K562 (cell line): ENCODE measurements at regions not wholly inside any gene's neighbourhood (a gene's known extent, or its start where the extent isn't known, plus 50 kb on each side); places are given as distances from the start of the nearest gene placed in this dataset.

Experiments
- ATAC-seq: fragments of 200-7000 bp; cut with Tn5 transposase; 3 replicates; pipeline ENCODE4 v1.9.1; 2020; ENCODE audit warnings: moderate library complexity
- BruUV-seq: library from RNA; stranded (reverse); fragments of 400-500 nt; replicated peaks from 2 replicates; lab custom pipeline; 2021; lab: Mats Ljungman, UMichigan
- CTCF ChIA-PET: fragments of 300-600 bp; formaldehyde crosslinking; extraction: SDS; loops from one replicate; lab custom pipeline; 2021; ENCODE audit warnings: low intra/inter-chr PET ratio; lab: Yijun Ruan, JAX
- POLR2A ChIA-PET: fragments of 300-600, 350-650 bp; sonication (Branson Sonifier 250); formaldehyde crosslinking; extraction: SDS; loops from one replicate; lab custom pipeline; 2021; ENCODE audit warnings: antibody characterized with exemption, inconsistent platforms; lab: Yijun Ruan, JAX
- DNase-seq, 4 experiments: peaks; one replicate each; pipeline versions ENCODE4 v3.0.0 to v3.0.0-alpha.2; 2011 to 2018; ENCODE audit warnings: low spot score in 3 of 4, mixed read lengths in 3 of 4; ENCODE audit errors: extremely low read depth in 1 of 4
- FAIRE-seq: peaks from 2 replicates; lab custom pipeline; 2011; peaks lifted over from hg19 to GRCh38; lab: Jason Lieb, UNC
- H2AFZ ChIP-seq: 2 replicates; pipeline ENCODE4 v1.6.0; 2011; ENCODE audit warnings: low read depth, low read length, control low read depth, inconsistent platforms
- H3K27ac ChIP-seq: fragments of 200-600 bp; 3 replicates; pipeline ENCODE4 v1.8.0; 2011; ENCODE audit warnings: low read depth, mild to moderate bottlenecking, control low read depth, inconsistent platforms, low read length, moderate library complexity, mixed read lengths; ENCODE audit errors: extremely low read depth
- H3K27me3 ChIP-seq, 2 experiments: fragments of 300-600 bp in 1 of 2; 2 replicates in 1 of 2; 3 replicates in 1 of 2; pipeline versions ENCODE4 v1.6.0 to v1.8.0; 2011; ENCODE audit warnings: inconsistent platforms in 2 of 2, low read length in 2 of 2, mild to moderate bottlenecking in 1 of 2, mixed read lengths in 1 of 2, moderate library complexity in 1 of 2; ENCODE audit not compliant: control insufficient read depth in 2 of 2, insufficient read depth in 2 of 2
- H3K36me3 ChIP-seq: fragments of 300-600 bp; 3 replicates; pipeline ENCODE4 v1.8.0; 2011; ENCODE audit warnings: mild to moderate bottlenecking, low read length, inconsistent platforms; ENCODE audit not compliant: control insufficient read depth, insufficient read depth
- H3K4me1 ChIP-seq, 2 experiments: fragments of 200-600 bp in 1 of 2; replicated peaks in 1 of 2; 2 replicates in 1 of 2; 3 replicates in 1 of 2; pipeline versions ENCODE4 v1.5.1 to v1.8.0; 2011; ENCODE audit warnings: inconsistent platforms in 2 of 2, low read length in 2 of 2, mild to moderate bottlenecking in 1 of 2, mixed read lengths in 1 of 2, moderate library complexity in 1 of 2; ENCODE audit not compliant: control insufficient read depth in 2 of 2, insufficient read depth in 2 of 2
- H3K4me2 ChIP-seq: 2 replicates; pipeline ENCODE4 v1.6.1; 2011; ENCODE audit warnings: low read length, control low read depth, inconsistent platforms, mixed read lengths; ENCODE audit not compliant: insufficient read depth
- H3K4me3 ChIP-seq: fragments of 200-600 bp; sonication (generic), shearing (Covaris generic); 2 replicates; pipeline ENCODE4 v1.5.1; 2016; ENCODE audit warnings: control low read depth, inconsistent platforms
- H3K79me2 ChIP-seq: fragments of 200-600 bp; 3 replicates; pipeline ENCODE4 v1.8.0; 2011; ENCODE audit warnings: low read length, inconsistent platforms; ENCODE audit not compliant: control insufficient read depth, insufficient read depth
- H3K9ac ChIP-seq, 2 experiments: 2 replicates each; pipeline versions ENCODE4 v1.6.0 to v1.6.1; 2011; ENCODE audit warnings: low read depth in 2 of 2, low read length in 2 of 2, control low read depth in 1 of 2, inconsistent platforms in 1 of 2, mild to moderate bottlenecking in 1 of 2, mixed read lengths in 1 of 2; ENCODE audit not compliant: insufficient read depth in 1 of 2
- H3K9me1 ChIP-seq: one replicate; pipeline ENCODE4 v1.6.0; 2011; ENCODE audit warnings: inconsistent platforms, mild to moderate bottlenecking, low read length, moderate library complexity; ENCODE audit not compliant: control insufficient read depth, insufficient read depth
- H3K9me3 ChIP-seq: replicated peaks from 2 replicates; pipeline ENCODE4 v1.5.1; 2011; ENCODE audit warnings: low read depth, low read length, inconsistent platforms; ENCODE audit not compliant: control insufficient read depth, insufficient read depth
- H4K20me1 ChIP-seq: replicated peaks from 2 replicates; pipeline ENCODE4 v1.6.1; 2011; ENCODE audit warnings: low read length, inconsistent platforms, mixed read lengths; ENCODE audit not compliant: control insufficient read depth, insufficient read depth
- CBFA2T2 ChIP-seq: fragments of 450-650 bp; conservative IDR thresholded peaks from 2 replicates; pipeline ENCODE4 v1.6.1; 2017; ENCODE audit warnings: mild to moderate bottlenecking
- CXXC5 ChIP-seq: fragments of 250-450 bp; sonication (Bioruptor Pico); IDR thresholded peaks from 2 replicates; pipeline ENCODE4 v1.8.0; 2022; ENCODE audit warnings: inconsistent platforms, mild to moderate bottlenecking, moderate library complexity
- PPARD ChIP-seq: fragments of 250-450 bp; sonication (Bioruptor Pico); IDR thresholded peaks from 2 replicates; pipeline ENCODE4 v1.8.0; 2022; ENCODE audit warnings: inconsistent platforms, mild to moderate bottlenecking, moderate library complexity
- SNIP1 ChIP-seq: fragments of 450-650 bp; IDR thresholded peaks from 2 replicates; pipeline ENCODE4 v1.7.1; 2017; ENCODE audit warnings: low read depth, mild to moderate bottlenecking
- SREBF2 ChIP-seq: sonication (generic); formaldehyde crosslinking; IDR thresholded peaks from 2 replicates; pipeline ENCODE4 v1.4.0; 2020; ENCODE audit warnings: mild to moderate bottlenecking, missing genetic modification reagents
- STAT5B ChIP-seq: fragments of 250-450 bp; sonication (Bioruptor Pico); IDR thresholded peaks from 2 replicates; pipeline ENCODE4 v1.8.0; 2021; ENCODE audit warnings: mild to moderate bottlenecking, inconsistent platforms
- ZNF449 ChIP-seq: fragments of 250-450 bp; sonication (Bioruptor Pico); IDR thresholded peaks from 2 replicates; pipeline ENCODE4 v1.8.0; 2022; ENCODE audit warnings: moderate library complexity, mild to moderate bottlenecking, inconsistent platforms
- ZNF511 ChIP-seq: sonication (generic); formaldehyde crosslinking; IDR thresholded peaks from 2 replicates; pipeline ENCODE4 v1.8.0; 2022; ENCODE audit warnings: mild to moderate bottlenecking, missing genetic modification reagents
- ZNF561 ChIP-seq: fragments of 450-650 bp; formaldehyde crosslinking; conservative IDR thresholded peaks from 2 replicates; pipeline ENCODE4 v1.4.0; 2020; ENCODE audit warnings: mild to moderate bottlenecking, moderate library complexity
- WGBS: fragments of 100-300 bp; shearing (Covaris generic); methylation state at CpG from one replicate; pipeline ENCODE4 v1.1.6; 2016; ENCODE audit warnings: low coverage, mixed read lengths; ENCODE audit not compliant: insufficient coverage; ENCODE audit errors: missing lambda C conversion rate; 5-methylcytosine and 5-hydroxymethylcytosine counted together
- in situ Hi-C: fragments of 300-500 bp; cut with MboI; formaldehyde crosslinking; loops from 4 replicates; pipeline ENCODE4 v1.15.0; 2018; ENCODE audit warnings: inconsistent platforms, mixed read lengths
- intact Hi-C: fragments of 100-400 bp; cut with micrococcal nuclease; formaldehyde crosslinking; loops from 2 replicates; pipeline ENCODE4 v1.14.2; 2022

DNA sequence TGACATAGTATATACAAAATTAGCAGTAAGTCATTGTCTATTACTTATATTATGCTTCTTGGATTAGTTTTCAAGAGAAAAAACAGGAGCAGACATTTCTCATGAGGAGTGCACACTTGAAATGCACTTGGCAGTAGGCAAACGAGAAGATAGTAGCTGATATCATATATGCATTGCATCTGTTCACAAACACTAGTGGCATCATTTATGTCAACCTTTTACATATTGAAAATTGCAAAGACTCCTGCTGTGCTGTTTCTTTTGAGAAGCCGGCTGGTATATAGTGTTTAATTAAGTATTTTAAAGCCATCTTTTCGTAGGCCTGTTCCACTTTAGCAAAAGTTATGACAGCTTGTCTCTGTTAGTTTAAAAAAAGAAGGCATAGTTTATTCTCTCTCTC is 58.4 kb upstream of the SLC8A1 start (continued):
- TF ChIP-seq ZNF449 (no peak), ZNF511 (CRISPR knock-in tag) (no peak), CBFA2T2 (no peak), SNIP1 (no peak), STAT5B (CRISPR knock-in tag) (no peak), ZNF561 (no peak), SREBF2 (CRISPR knock-in tag) (no peak)

- Histone ChIP-seq H3K27me3 (no peaks in the 10 kb centered on the region), H3K9me1 (no peaks in the 10 kb centered on the region), H3K79me2 (no peaks in the 10 kb centered on the region), H3K36me3 (no peaks in the 10 kb centered on the region), H3K27ac (no peak overlapping the region), H2AFZ (no peak overlapping the region), H3K9ac (no peak overlapping the region), H3K4me1 (no peaks in the 10 kb centered on the region), H4K20me1 (no peaks in the 10 kb centered on the region), H3K4me3 (no peak overlapping the region), H3K9me3 (no peaks in the 10 kb centered on the region), H3K4me2 (no peak overlapping the region)
- in situ Hi-C loops (no loop called here), intact Hi-C loops (no loop called here)
- TF ChIP-seq PPARD (CRISPR knock-in tag), result no peak
- no peak for TF ChIP-seq CXXC5
- BruUV-seq, result no TSS peak
- no peak for FAIRE-seq
- 0% methylated on average over 7 of the region's 9 CpGs for WGBS
- ATAC-seq, result no peak
- no peak for DNase-seq
- ChIA-PET CTCF (no interaction called here), POLR2A (no interaction called here)
These were observed 59.8 kb upstream of the SLC8A1 start for GRCh38 chr2:40511661-40512213.
